Dermis microvascular lymphatic vessel endothelial cell (primary cell): ENCODE measurements at regions not wholly inside any gene's neighbourhood (a gene's known extent, or its start where the extent isn't known, plus 50 kb on each side); places are given as distances from the start of the nearest gene placed in this dataset.
"Not testable (repeated sequence)": the region's sequence is repeated elsewhere in the genome, so short reads cannot be mapped to it uniquely, and the experiment has no call there.

Source experiments
- DNase-seq, 2 donors: peaks; one replicate each; pipeline versions ENCODE4 v3.0.0 to v3.0.0-alpha.2; 2010; ENCODE audit warnings: low read depth in 2 of 2

DNA sequence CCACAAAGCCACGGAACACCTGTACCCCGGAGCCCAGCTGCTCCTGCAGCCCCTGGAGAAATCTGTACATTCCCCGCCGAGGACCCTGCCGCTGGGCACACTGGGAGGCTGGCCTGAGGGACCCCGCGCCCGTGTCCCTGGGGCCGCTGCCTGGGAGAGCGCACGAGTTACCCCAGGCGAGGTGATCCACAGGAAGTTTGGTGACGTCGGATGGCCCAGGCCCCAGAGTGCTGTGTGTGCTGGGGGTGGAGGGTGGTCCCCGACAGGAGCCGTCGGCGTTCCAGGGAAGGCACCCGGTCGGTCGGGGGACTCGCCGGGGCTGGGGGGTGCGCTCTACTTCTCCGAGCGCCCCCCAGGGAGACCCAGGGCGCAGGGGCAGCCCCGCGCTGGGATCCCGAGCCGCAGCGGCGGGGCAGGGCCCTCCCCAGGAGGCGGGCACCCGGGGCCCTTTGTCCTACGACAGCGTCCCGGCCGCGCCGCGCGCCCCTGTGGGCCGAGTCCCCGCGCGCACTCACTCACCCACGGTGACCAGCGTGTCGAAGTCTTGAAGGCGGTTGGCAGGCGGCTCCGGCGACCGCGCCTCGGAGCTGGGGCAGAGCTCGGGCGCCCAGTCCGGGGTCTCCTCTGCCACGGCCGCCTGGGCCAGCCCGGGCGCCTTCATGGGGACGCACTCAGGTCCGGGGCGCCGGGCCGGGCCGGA lies 129.5 kb upstream of the PRKX start:
- DNase-seq, result not testable (repeated sequence)

DNA sequence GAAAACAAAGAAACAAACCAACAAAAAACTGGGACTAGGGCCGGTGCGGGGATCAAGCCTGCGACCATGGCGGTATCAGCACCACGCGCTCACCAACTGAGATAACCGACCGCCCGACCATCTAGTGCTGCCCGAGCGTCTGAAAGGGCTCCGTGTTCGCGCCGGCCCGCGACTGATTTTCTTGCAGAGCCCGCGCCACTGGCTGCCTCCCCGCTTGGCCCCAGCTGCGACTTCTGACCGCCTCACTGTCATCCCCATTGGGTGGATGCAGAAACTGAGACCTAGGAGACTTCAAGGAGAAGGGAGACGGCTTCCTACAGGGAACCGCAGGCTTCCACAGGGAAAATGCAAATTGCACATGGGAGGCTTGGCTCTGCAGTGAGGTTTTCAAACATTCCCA lies 125.3 kb upstream of the PRKX start:
- not testable (repeated sequence) for DNase-seq

DNA sequence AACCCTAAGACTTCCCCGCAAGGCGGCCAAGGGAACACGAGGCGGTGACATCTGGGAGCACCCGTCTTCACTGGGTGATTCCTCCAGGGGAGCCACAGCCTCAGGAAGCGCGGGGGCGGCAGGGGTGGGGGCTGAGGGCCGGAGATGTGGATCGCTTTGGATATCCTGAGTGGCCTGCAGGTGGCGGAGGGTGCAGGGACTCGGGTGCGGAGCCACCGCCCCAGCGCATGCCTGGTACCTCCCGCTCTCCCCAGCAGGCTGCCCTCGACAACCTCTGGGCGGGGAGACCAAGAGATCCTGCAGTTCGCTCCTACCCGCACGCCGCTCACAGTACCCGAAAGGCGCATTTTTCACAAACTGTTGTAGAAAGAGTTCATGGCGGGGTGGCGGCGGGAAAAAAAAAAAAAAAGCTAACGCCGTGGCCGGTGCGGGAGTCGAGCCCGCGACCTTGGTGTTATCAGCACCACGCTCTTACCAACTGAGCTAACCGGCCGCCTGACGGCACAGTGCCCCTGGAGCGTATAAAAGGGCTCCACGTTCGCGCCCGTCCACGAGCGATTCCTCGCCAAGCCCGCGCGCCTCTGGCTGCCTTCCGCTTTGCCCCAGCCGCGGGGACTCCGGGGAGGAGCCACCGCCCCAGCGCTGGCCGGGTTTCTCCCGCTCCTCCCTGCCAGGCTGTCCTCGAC lies 124.7 kb upstream of the PRKX start:
- not testable (repeated sequence) for DNase-seq

DNA sequence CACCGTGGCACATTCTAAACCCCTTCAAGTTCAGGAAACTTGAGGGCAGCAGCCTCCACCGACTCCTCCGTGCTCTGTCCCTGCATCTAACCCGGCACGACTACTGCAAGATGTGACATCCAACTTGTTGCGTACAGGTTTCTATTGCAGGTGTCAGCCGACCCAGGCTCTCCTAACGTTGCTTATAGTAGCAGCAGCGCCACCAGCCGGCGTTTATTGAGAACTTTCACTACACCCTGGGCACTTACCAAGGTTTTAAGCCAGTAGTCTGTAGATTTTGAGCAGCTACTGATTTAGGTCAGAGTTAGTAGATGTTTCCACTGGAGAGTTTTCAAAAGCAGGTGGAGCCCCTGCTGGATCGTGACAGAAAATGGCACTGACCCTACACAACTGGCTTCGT lies 123.8 kb upstream of the PRKX start:
- not testable (repeated sequence) for DNase-seq

DNA sequence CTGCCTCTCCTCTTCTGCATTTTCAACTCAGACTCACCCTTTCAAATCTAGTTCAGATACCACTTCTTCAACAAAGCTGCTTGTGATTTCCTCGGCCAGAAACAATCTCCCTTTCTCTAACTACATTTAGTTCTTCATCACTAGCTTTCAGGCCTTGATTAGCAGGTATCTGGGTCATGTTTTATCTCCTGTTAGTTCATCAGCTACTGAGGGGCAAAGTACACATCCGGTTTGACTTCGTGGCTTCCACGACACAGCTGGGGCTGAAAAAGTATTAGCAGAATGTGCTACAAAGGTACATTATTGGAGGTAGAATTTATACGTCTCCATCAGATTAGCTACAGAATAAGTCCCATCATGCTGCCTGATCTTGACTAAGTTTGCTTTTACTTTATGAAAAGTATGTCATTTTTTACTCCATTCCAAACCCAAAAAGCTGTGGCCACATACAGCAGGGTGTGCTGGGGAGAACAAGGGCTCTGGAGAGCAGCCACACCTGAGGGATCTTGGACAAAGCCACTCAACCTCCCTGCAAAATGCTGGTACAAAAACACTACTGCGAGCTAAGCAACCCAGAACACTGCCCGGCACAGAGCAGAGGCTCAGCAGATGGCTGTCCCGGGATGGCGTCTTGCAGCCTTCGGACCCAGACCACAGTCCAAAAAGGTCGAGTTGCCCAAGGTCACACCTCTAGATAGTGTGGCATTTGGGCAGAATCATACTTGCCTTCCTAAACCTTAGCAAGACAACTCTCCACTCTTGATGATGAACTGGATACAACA lies 120.5 kb upstream of the PRKX start:
- DNase-seq, result not testable (repeated sequence)

DNA sequence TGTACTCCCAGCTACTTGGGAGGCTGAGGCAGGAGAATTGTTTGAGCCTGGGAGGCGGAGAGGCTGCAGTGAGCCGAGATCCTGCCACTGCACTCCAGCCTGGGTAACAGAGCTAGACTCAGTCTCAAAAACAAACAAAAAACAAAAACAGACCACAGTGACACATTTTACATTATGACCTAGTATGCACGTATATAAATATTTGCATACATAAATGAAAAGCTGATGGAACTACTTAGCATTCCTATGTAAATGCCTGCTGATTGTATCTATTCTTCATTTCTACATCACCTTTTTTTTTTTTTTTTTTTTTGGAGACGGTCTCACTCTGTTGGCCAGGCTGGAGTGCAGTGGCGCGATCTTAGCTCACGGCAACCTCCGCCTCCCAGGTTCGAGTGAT lies 116.6 kb upstream of the PRKX start:
- DNase-seq, result not testable (repeated sequence)

DNA sequence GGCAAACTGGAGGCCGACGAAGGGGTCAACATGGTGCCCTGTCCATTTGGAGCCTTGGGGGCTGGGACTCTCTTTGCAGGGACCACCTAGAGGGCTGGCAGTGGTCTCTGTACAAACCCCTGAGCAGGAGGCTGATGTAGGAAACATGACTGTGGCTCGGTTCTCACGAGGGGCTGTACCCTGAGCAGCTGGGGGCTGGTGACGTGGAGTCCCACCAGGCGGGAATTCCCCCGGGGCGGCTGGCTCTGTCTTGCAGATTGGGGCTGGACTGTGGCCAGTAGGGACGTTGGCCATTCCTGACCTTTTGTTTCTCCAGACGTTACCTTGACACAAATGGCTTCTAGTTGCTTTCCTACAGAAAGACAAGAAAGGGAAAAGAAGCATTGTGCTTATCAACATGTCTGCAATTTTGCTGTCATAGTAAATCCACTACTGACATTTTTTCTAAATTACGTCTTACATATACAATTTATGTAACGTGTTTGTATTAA lies 115.6 kb upstream of the PRKX start:
- not testable (repeated sequence) for DNase-seq

DNA sequence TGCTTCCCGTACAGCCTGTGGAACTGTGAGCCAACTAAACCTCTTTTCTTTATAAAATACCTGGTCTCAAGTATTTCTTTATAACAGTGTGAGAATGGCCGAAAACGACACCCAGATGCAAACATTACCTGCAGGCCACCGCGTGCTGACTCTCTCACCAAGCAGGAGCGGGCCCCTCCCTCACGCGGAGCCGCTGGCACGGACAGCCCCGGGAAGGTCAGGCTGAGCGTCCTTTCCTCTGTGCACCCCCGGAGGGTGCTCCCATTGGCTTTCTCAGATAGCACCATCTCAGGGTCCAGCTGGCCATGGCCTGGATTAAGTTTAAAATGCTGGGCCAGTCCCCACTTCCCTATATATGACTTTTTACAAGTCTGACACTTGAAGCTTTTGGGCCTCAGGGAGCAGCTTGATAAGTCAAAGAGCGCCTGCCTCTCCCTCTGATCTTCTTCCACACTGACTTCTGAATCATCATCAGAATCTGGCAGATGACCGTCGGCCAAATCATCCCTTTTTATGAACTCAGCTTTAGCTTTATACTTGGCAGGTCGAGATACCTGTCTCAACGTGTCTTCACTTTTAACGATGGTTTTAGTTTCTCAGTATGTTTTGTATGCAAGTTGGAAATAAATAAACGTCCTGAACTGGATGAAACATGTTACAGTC lies 115.1 kb upstream of the PRKX start:
- not testable (repeated sequence) for DNase-seq

DNA sequence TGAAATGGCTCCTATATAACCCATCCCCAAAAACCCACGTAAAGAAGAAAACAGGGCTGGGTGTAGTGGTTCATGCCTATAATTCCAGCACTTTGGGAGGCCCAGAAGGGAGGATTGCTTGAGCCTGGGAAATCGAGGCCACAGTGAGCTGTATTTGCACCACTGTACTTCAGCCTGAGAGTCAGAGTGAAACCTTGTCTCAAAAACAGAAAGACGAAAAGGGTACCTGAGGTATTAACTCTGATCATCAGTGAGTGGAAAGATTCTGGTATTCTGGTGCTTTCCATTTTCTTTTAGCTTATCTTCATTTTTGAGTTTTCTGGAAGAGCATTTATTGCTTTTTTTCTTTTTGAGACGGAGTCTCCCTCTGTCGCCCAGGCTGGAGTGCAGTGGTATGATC lies 110.6 kb upstream of the PRKX start:
- DNase-seq, result not testable (repeated sequence)

DNA sequence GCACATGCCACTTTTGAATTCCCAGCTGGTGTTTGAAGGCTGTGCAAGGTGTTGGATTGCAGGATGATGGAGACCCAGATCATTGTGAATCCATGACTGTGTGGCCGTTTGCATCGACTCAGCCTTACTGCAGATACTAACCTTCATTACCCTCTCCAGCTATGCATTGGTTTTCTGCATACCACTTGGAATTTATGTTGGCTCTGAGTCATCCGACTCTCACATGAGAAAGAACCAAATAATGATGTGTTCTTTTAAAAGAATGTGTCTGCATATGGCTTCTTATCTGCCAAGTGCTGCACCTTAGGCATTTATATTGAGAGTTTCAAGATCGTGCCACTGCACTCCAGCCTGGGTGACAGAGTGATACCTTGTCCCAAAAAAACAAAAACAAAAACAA lies 106.7 kb upstream of the PRKX start:
- no peak for DNase-seq

DNA sequence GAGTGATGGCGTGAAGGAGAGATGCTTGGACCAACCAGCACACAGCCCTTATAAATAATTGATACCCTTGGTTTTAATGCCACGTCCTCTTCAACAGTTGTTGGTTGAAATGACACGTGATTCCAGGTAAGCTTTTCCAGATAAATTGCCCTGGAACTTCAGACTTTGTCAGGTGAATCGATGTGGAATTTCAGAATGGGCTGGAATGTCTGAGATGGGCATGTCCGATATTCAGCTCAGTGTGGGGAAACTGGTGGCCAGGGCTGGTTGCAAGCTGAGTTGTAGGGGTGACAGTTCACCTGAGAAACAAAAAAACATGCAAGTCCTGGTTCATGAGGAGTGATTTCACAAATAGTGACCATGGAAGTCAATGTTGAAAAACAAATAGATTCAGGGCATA lies 104.0 kb upstream of the PRKX start:
- not testable (repeated sequence) for DNase-seq

DNA sequence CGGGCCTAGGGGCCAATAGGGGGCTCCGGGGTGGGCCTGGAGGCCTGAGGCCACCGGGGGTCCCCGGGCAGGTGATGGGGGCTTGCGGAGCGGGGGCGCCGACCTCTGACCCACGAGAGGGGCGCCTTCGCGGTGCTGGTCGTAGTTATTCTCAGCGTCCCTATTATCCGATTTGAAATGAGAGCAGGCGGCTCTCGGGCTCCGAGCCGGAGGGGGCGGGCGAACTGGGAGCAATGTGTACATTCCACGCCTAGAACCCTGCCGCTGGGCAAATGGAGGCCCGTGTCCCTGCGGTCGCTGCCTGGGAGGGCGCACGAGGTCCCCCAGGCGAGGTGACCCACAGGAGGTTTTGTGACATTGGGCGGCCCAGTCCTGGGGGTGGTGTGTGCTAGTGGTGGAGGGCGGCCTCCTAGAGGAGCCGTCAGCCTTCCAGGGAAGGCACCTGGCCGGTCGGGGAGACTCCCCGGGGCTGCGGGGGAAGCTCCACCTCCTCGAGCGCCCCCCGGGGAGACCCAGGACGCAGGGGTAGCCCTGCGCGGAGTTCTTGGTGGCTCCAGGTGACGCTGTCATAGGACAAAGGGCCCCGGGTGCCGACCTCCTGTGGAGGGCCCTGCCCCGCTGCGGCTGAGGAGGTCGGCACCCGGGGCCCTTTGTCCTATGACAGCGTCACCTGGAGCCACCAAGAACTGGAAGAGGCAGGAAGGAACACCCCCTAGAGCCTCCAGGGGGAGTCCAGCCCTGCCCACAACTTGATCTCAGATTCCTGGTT lies 102.6 kb upstream of the PRKX start:
- DNase-seq, result peak in 1 of 2 donors; percentile 10

DNA sequence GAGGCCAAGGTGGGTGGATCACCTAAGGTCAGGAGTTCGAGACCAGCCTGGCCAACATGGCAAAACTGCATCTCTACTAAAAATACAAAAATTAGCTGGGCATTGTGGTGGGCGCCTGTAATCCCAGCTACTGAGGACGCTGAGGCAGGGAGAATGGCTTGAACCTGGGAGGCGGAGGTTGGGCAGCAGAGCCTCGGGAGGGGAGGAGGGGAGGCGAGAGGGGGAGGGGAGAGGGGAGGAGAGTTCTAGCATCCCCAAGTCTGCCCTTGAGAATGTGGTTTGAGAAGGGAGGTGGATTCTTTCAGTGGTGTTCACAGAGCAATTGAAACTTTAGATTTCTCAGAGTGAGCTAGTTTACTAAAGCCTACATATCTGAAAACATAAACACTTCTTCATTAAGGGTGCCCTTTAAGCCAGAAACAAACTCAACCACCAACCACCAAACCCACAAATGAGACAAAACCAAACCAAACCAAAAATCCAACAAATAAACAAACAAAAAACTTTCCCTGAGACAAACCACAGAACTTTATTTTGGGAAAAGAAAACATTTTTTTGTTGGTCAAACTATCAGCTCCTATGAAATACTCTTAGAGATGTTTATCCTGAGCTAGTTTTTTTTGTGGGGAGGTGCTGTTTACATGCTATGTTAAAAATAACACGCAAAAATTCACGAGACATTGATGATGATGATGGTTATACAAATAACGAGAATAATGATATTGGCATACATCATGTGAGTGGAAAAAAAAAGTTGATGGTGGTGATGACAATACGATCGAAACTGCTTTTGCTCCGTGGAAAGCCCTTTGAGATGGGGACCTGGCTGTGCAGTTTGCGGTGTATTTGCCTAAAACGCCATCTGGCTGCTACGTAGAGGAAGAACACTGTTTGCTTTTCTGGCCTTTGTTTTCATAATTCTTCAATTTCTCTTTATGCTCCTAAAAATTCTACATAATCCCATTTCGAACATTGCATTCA lies 98.2 kb upstream of the PRKX start:
- DNase-seq, result peak; percentile 49 to 50

DNA sequence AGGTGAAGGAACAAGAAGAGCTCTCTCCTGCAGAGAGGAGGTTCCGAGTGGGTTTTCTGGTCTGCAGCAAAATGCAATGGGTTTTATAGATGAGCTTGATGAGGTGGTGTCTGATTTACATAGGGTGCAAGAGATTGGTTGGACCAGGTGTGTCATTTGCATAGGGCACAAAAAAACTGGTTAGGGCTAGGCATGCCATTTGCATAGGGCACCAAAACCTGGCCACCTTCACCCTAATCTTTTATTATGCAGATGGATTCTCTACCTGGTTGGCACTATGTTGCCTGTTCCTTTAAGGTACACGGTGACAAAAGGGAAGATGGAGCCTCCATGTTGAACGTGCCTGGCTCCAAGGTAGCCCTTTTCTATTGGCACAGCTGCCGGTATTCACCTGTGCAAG lies 94.5 kb upstream of the PRKX start:
- no peak for DNase-seq

DNA sequence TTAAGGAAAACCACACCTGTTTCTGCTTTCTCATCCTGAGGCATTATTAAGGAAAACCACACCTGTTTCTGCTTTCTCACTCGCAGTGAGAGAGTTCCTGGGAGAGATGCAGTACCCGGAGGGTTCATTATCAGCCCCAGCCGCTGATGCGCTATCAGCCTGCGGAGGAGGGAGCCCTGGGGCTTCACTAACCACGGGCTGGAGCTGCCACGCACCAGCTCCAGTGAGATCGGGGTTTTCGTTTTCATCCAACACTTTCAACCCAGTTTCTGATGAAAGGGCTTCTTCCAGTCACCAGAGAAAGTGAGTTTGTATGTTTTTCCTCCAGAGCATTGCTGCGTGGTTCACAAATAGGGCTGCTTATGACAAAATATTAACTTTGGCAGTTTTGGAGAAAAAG lies 93.2 kb upstream of the PRKX start:
- DNase-seq, result no peak

DNA sequence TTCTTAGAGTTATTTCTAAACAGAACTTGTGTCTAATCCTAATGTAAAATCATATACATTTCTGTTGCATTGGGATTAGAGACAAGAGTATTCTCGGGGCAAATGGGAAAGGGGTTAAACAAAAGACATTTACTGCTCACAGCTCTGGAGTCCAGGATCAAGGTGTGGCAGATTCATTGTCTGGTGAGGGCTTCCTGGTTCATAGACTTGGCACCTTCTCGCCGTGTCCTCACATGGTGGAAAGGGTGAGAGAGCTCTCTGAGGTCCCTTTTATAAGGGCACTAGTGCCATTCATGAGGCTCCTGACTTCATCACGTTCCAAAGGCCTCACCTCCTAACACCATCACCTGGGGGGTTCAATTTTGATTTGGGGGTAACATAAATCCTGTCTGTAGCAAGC lies 90.3 kb upstream of the PRKX start:
- DNase-seq, result no peak

DNA sequence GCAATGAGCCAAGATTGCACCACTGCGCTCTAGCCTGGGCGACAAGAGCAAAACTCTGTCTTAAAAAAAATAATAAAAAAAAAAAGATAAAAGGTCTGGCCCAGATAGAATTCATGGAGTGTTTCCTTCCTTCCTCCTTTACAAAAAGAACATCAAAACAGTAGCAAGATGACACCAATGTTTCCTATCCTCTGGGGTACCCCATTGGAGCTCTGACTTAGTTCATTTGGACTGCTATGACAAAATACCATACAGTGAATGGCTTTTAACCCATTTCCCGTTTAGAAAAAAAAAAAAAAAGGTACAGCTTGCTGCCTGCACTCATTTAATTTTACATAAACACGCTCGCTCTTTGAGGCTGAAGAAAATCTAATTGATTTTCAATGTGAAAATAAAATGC lies 89.9 kb upstream of the PRKX start:
- peak in 1 of 2 donors; percentile 54 for DNase-seq

DNA sequence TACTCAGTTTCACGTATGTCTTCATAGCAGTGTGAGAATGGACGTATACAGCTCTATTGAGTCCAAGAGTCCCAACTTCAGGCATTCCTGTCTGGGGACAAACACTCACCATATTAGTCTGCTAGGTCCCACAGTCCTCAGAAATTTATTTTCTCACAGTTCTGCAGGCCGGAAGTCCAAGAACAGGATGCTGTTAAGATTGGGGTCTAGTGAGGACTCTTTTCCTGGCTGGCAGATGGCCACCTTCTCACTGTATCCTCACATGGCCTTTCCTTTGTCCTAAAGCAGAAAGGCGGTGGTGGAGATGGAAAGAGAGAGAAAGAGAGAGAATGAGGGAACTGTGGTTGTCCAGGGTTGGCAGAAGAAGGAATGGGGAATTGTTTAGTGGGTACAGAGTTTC lies 82.0 kb upstream of the PRKX start:
- DNase-seq, result not testable (repeated sequence)

DNA sequence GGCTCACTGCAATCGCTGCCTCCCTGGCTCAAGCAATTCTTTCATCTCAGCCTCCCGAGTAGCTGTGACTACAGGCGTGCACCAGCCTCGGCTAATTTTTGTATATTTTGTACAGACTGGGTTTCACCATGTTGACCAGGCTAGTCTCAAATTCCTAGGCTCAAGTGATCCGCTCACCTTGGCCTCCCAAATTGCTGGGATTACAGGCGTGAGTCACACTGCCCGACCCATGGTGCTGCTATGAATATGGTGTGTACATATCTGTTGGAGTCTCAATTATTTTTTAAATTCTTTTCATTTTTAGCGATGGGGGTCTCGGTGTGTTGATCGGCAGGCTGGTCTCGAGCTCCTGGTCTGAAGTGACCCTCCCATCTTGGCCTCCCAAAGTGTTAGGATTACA lies 78.0 kb upstream of the PRKX start:
- no peak for DNase-seq
